GM19025 (cell line): ENCODE measurements at regions not wholly inside any gene's neighbourhood (a gene's known extent, or its start where the extent isn't known, plus 50 kb on each side); places are given as distances from the start of the nearest gene placed in this dataset.

Experiments
- ATAC-seq: cut with Tn5 transposase; IDR thresholded peaks from one replicate; pipeline ENCODE4 v1.9.1; 2021; ENCODE audit warnings: mild to moderate bottlenecking, low read depth, moderate library complexity; ENCODE audit not compliant: unreplicated experiment

- ATAC-seq, result no peak
These were observed 357.9 kb downstream of the KLF12 start for GRCh38 chr13:73776151-73776785.

GRCh38 chr13:73773168-73773549, 361.0 kb downstream of the KLF12 start:
- no peak for ATAC-seq

GRCh38 chr13:73772449-73773167, 361.6 kb downstream of the KLF12 start:
- no peak for ATAC-seq

GRCh38 chr13:73767747-73768315, 366.4 kb downstream of the KLF12 start:
- ATAC-seq, result no peak

GRCh38 chr13:73767191-73767741, 366.9 kb downstream of the KLF12 start:
- ATAC-seq, result no peak

GRCh38 chr13:73765651-73766384, 368.4 kb downstream of the KLF12 start:
- ATAC-seq, result no peak

GRCh38 chr13:73759434-73759833, 374.8 kb downstream of the KLF12 start:
- no peak for ATAC-seq

GRCh38 chr13:73757481-73758233, 376.5 kb downstream of the KLF12 start:
- no peak for ATAC-seq

- peak; percentile 56 for ATAC-seq
These were observed 379.4 kb downstream of the KLF12 start for GRCh38 chr13:73754727-73755292.

GRCh38 chr13:73754241-73754640, 380.0 kb downstream of the KLF12 start:
- no peak for ATAC-seq

- ATAC-seq, result no peak
These were observed 382.9 kb downstream of the KLF12 start for GRCh38 chr13:73751290-73751689.

GRCh38 chr13:73748404-73748803, 385.8 kb downstream of the KLF12 start:
- ATAC-seq, result no peak

GRCh38 chr13:73745190-73745589, 389.0 kb downstream of the KLF12 start:
- ATAC-seq, result no peak

- ATAC-seq, result no peak
These were observed 391.2 kb downstream of the KLF12 start for GRCh38 chr13:73742982-73743381.

- ATAC-seq, result no peak
These were observed 392.5 kb downstream of the KLF12 start for GRCh38 chr13:73741742-73742141.

- no peak for ATAC-seq
These were observed 393.1 kb downstream of the KLF12 start for GRCh38 chr13:73741111-73741510.

- no peak for ATAC-seq
These were observed 393.5 kb downstream of the KLF12 start for GRCh38 chr13:73740666-73741065.

- no peak for ATAC-seq
These were observed 394.8 kb downstream of the KLF12 start for GRCh38 chr13:73739394-73739793.

GRCh38 chr13:73738626-73739025, 395.6 kb downstream of the KLF12 start:
- no peak for ATAC-seq

GRCh38 chr13:73737214-73737613, 397.0 kb downstream of the KLF12 start:
- ATAC-seq, result no peak
